Osteoblast (primary cell): ENCODE measurements at regions not wholly inside any gene's neighbourhood (a gene's known extent, or its start where the extent isn't known, plus 50 kb on each side); places are given as distances from the start of the nearest gene placed in this dataset.

ENCODE experiments used
- DNase-seq: peaks from one replicate; pipeline ENCODE4 v3.0.0; 2011; ENCODE audit warnings: low spot score, mixed read lengths; ENCODE audit not compliant: insufficient read length; ENCODE audit errors: missing footprints
- H2AFZ ChIP-seq: 2 replicates; pipeline ENCODE4 v1.6.0; 2011; ENCODE audit warnings: mild to moderate bottlenecking, low read length
- H3K27ac ChIP-seq: 2 replicates; pipeline ENCODE4 v1.5.1; 2011; ENCODE audit warnings: mild to moderate bottlenecking, low read depth, low read length, moderate library complexity
- H3K27me3 ChIP-seq: 2 replicates; pipeline ENCODE4 v1.6.0; 2012; ENCODE audit warnings: mild to moderate bottlenecking, control low read depth, inconsistent platforms, low read length, moderate library complexity; ENCODE audit not compliant: insufficient read depth
- H3K36me3 ChIP-seq: 2 replicates; pipeline ENCODE4 v1.5.1; 2011; ENCODE audit warnings: mild to moderate bottlenecking, low read length, control low read depth, moderate library complexity; ENCODE audit not compliant: insufficient read depth
- H3K4me1 ChIP-seq: 2 replicates; pipeline ENCODE4 v1.5.1; 2011; ENCODE audit warnings: mild to moderate bottlenecking, low read length, control low read depth, moderate library complexity; ENCODE audit not compliant: insufficient read depth
- H3K4me2 ChIP-seq: 2 replicates; pipeline ENCODE4 v1.6.0; 2011; ENCODE audit warnings: mild to moderate bottlenecking, low read length; ENCODE audit not compliant: insufficient read depth
- H3K4me3 ChIP-seq: fragments of 200-600 bp; sonication (generic); 3 replicates; pipeline ENCODE4 v1.5.1; 2012; ENCODE audit warnings: mild to moderate bottlenecking, low read length, inconsistent platforms; ENCODE audit not compliant: insufficient read depth
- H3K79me2 ChIP-seq: 2 replicates; pipeline ENCODE4 v1.6.0; 2012; ENCODE audit warnings: mild to moderate bottlenecking, low read length, control low read depth, inconsistent platforms; ENCODE audit not compliant: insufficient read depth
- H3K9me3 ChIP-seq: 2 replicates; pipeline ENCODE4 v1.5.1; 2011; ENCODE audit warnings: low read depth, low read length, control low read depth
- H4K20me1 ChIP-seq: 2 replicates; pipeline ENCODE4 v1.6.0; 2012; ENCODE audit warnings: mild to moderate bottlenecking, low read length, control low read depth; ENCODE audit not compliant: insufficient read depth
- CTCF ChIP-seq: IDR thresholded peaks from 2 replicates; pipeline ENCODE4 v1.5.1; 2011; ENCODE audit warnings: mild to moderate bottlenecking, low read depth, low read length, moderate library complexity; ENCODE audit errors: extremely low read depth

- DNase-seq = no peak
- Histone ChIP-seq H3K27me3 (no peaks in the 10 kb centered on the region), H3K36me3 (no peaks in the 10 kb centered on the region), H3K4me3 (no peak overlapping the region), H3K9me3 (no peaks in the 10 kb centered on the region), H3K79me2 (no peaks in the 10 kb centered on the region), H4K20me1 (no peaks in the 10 kb centered on the region), H3K4me1 (no peaks in the 10 kb centered on the region), H3K4me2 (no peak overlapping the region), H3K27ac (no peak overlapping the region), H2AFZ (no peak overlapping the region)
- TF ChIP-seq CTCF = no peak
Observed at GRCh38 chr11:92168936-92169335, 55.7 kb upstream of the FAT3 start.

- Histone ChIP-seq H3K9me3 (no peaks in the 10 kb centered on the region), H3K79me2 (no peaks in the 10 kb centered on the region), H2AFZ (no peak overlapping the region), H3K36me3 (no peaks in the 10 kb centered on the region), H3K4me1 (no peaks in the 10 kb centered on the region), H3K4me3 (no peak overlapping the region), H3K4me2 (no peak overlapping the region), H3K27ac (no peak overlapping the region), H3K27me3 (no peaks in the 10 kb centered on the region), H4K20me1 (no peaks in the 10 kb centered on the region)
- DNase-seq = no peak
- TF ChIP-seq CTCF = no peak
Observed at GRCh38 chr11:92167571-92167970, 57.0 kb upstream of the FAT3 start.

GRCh38 chr11:92166335-92166734 is 58.3 kb upstream of the FAT3 start:
- Histone ChIP-seq H3K4me3 (no peak overlapping the region), H3K4me2 (no peak overlapping the region), H3K36me3 (no peaks in the 10 kb centered on the region), H3K79me2 (no peaks in the 10 kb centered on the region), H3K9me3 (no peaks in the 10 kb centered on the region), H3K4me1 (no peaks in the 10 kb centered on the region), H3K27ac (no peak overlapping the region), H3K27me3 (no peaks in the 10 kb centered on the region), H2AFZ (no peak overlapping the region), H4K20me1 (no peaks in the 10 kb centered on the region)
- no peak for DNase-seq
- no peak for TF ChIP-seq CTCF

GRCh38 chr11:92163879-92164278 is 60.7 kb upstream of the FAT3 start:
- Histone ChIP-seq H3K4me2 (no peak overlapping the region), H3K27me3 (no peaks in the 10 kb centered on the region), H3K36me3 (no peaks in the 10 kb centered on the region), H3K4me1 (no peaks in the 10 kb centered on the region), H3K79me2 (no peaks in the 10 kb centered on the region), H3K9me3 (no peaks in the 10 kb centered on the region), H3K4me3 (no peak overlapping the region), H3K27ac (no peak overlapping the region), H4K20me1 (no peaks in the 10 kb centered on the region), H2AFZ (no peak overlapping the region)
- no peak for DNase-seq
- TF ChIP-seq CTCF = no peak
